NB4 (cell line): ENCODE measurements at regions not wholly inside any gene's neighbourhood (a gene's known extent, or its start where the extent isn't known, plus 50 kb on each side); places are given as distances from the start of the nearest gene placed in this dataset.

Experiments used
- CTCF ChIP-seq: IDR thresholded peaks from one replicate; pipeline ENCODE4 v1.5.1; 2012; ENCODE audit warnings: low read depth, low read length
- POLR2A ChIP-seq: IDR thresholded peaks from 2 replicates; pipeline ENCODE4 v1.6.1; 2011; ENCODE audit warnings: mild to moderate bottlenecking; ENCODE audit not compliant: insufficient read length; ENCODE audit errors: extremely low read depth

GRCh38 chr14:34172173-34172451 lies 221.2 kb upstream of the EGLN3 start:
- TF ChIP-seq CTCF: no peak
- TF ChIP-seq POLR2A: no peak
